GM12891 (cell line): ENCODE measurements at regions not wholly inside any gene's neighbourhood (a gene's known extent, or its start where the extent isn't known, plus 50 kb on each side); places are given as distances from the start of the nearest gene placed in this dataset.

ENCODE experiments used
- PAX5 ChIP-seq: IDR thresholded peaks from 2 replicates; pipeline ENCODE4 v1.6.1; 2011; ENCODE audit warnings: low read length, moderate library complexity, mild to moderate bottlenecking; ENCODE audit not compliant: insufficient read depth, severe bottlenecking
- POLR2A ChIP-seq: IDR thresholded peaks from 2 replicates; pipeline ENCODE4 v1.6.1; 2011; ENCODE audit warnings: low read depth, low read length, control low read depth
- POLR2AphosphoS5 ChIP-seq: IDR thresholded peaks from 2 replicates; pipeline ENCODE4 v1.6.1; 2011; ENCODE audit warnings: low read depth, low read length, control low read depth
- SPI1 ChIP-seq: IDR thresholded peaks from 2 replicates; pipeline ENCODE4 v1.6.1; 2011; ENCODE audit warnings: low read depth, low read length, control low read depth
- TAF1 ChIP-seq: IDR thresholded peaks from 2 replicates; pipeline ENCODE4 v1.6.1; 2011; ENCODE audit warnings: low read depth, low read length, control low read depth

GRCh38 chr10:6692103-6692502 is 112.0 kb upstream of the PRKCQ start:
- no peak for TF ChIP-seq POLR2A
- no peak for TF ChIP-seq SPI1
- no peak for TF ChIP-seq TAF1
- no peak for TF ChIP-seq POLR2AphosphoS5
- no peak for TF ChIP-seq PAX5
